HUES48 (cell line): ENCODE measurements at regions not wholly inside any gene's neighbourhood (a gene's known extent, or its start where the extent isn't known, plus 50 kb on each side); places are given as distances from the start of the nearest gene placed in this dataset.
"Not testable (repeated sequence)": the region's sequence is repeated elsewhere in the genome, so short reads cannot be mapped to it uniquely, and the experiment has no call there.

Experiments
- H3K27ac ChIP-seq: one replicate; pipeline ENCODE4 v1.7.0; 2013; ENCODE audit warnings: low read depth, low read length, inconsistent platforms
- H3K27me3 ChIP-seq: 2 replicates; pipeline ENCODE4 v1.6.1; 2013; ENCODE audit warnings: mild to moderate bottlenecking, low read length; ENCODE audit not compliant: control insufficient read depth, insufficient read depth
- H3K36me3 ChIP-seq: 2 replicates; pipeline ENCODE4 v1.6.1; 2013; ENCODE audit warnings: low read length; ENCODE audit not compliant: control insufficient read depth, insufficient read depth
- H3K4me1 ChIP-seq: 2 replicates; pipeline ENCODE4 v1.6.1; 2013; ENCODE audit warnings: mild to moderate bottlenecking, low read length; ENCODE audit not compliant: control insufficient read depth, insufficient read depth
- H3K4me3 ChIP-seq: 2 replicates; pipeline ENCODE4 v1.5.1; 2013; ENCODE audit warnings: mild to moderate bottlenecking, low read depth, low read length
- H3K9ac ChIP-seq: 2 replicates; pipeline ENCODE4 v1.6.1; 2013; ENCODE audit warnings: mild to moderate bottlenecking, low read depth, low read length, moderate library complexity
- H3K9me3 ChIP-seq: 2 replicates; pipeline ENCODE4 v1.6.1; 2013; ENCODE audit warnings: low read length; ENCODE audit not compliant: control insufficient read depth, insufficient read depth

DNA sequence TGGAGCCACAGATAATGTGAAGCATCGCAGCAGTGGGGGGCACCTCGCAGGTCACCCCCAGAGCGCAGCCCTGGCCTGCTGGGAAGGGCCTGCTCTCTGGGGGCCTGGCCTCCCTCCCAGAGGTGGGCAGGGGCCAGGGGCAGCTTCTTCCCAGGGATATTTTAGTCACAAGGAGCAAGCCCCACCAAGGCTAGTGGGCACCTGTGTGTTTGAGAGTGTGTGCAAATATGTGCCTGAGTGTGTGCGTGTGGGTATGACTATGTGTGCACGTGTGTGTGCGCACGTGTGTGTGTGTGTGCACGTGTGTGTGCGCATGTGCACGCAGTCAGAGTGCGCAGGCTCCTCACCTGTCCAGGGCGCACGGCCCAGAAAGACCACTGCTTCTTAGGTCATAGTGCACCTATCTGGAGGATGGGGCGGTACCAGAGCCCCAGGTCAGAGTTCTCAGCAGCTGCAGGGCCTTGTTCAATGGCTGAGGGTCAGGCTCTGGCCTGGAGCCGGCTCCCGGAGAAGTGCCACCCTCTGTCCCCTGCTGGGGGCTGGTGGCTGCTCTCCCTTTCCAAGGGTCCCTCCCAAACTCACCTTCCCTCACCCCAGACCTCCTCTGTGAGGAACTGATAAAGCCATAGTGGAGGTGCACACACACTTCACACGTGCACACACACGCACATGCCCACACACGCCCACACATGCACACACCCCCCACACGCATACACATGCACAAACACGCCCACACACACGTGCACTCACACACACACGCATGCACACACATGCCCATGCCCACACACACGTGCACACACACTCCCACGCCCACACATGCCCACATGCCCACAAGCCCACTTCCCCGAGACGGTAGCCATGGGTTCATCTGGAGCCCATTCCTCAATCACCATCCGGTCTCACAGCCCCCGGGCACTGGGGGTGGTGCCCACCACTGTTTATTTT lies 128.5 kb downstream of the KIF26A start:
- H3K9me3 ChIP-seq, result no peaks in the 10 kb centered on the region
- no peak overlapping the region for H3K27ac ChIP-seq
- no peaks in the 10 kb centered on the region for H3K36me3 ChIP-seq
- no peaks in the 10 kb centered on the region for H3K4me1 ChIP-seq
- no peak overlapping the region for H3K9ac ChIP-seq
- H3K27me3 ChIP-seq, result no peaks in the 10 kb centered on the region
- no peak overlapping the region for H3K4me3 ChIP-seq

GRCh38 chr14:104267895-104268294 lies 129.5 kb downstream of the KIF26A start:
- Histone ChIP-seq H3K9me3 (no peaks in the 10 kb centered on the region), H3K4me1 (no peaks in the 10 kb centered on the region), H3K36me3 (no peaks in the 10 kb centered on the region), H3K27ac (no peak overlapping the region), H3K4me3 (no peak overlapping the region), H3K27me3 (no peaks in the 10 kb centered on the region), H3K9ac (no peak overlapping the region)

DNA sequence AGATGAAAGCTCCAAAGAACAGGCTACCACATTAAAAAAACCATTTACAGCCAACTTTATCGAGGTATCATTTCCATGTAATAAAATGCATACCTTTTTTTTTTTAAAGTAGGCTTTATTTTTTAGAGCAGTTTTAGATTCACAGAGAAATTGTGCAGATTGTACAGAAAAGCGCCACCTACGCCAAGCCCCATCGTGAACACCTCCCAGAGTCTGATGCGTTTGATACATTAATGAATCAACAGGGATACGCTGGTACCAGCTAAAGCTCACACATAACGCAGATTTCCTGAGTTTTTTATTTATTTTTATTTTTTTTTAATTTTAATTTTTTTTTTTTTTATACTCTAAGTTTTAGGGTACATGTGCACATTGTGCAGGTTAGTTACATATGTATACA lies 129.9 kb downstream of the KIF26A start:
- Histone ChIP-seq H3K36me3 (no peaks in the 10 kb centered on the region), H3K4me1 (no peaks in the 10 kb centered on the region), H3K9ac (no peak overlapping the region), H3K9me3 (no peaks in the 10 kb centered on the region), H3K4me3 (no peak overlapping the region), H3K27me3 (no peaks in the 10 kb centered on the region), H3K27ac (no peak overlapping the region)

DNA sequence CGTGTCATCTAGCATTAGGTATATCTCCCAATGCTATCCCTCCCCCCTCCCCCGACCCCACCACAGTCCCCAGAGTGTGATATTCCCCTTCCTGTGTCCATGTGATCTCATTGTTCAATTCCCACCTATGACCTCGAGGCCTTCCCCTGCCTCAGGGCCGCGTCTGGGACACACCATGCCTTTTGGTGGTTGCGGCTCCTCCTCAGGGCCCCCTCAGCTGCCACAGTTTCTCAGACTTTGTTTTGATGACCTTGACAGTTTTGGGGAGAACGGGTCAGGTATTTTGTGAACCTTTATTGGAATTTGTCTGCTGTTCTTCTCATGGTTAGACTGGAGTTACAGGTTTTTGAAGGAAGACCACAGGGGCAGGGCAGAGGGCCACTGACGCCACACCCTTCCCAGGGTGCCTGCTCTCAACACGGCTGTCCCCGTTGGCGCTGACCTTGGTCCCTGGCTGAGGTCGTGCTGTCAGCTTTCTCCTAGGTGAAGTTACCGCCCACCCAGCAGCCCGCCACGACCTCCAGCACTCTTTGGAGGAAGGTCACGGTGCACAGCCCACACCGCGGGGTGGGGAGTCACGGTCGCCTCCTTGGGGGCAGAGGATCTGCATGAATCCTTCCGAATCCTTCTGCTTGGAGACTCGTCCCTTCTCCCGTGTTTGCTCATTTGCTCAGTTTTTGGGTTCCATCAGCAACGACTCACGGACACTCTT lies 130.5 kb downstream of the KIF26A start:
- Histone ChIP-seq H3K9ac (no peak overlapping the region), H3K9me3 (no peaks in the 10 kb centered on the region), H3K27me3 (no peaks in the 10 kb centered on the region), H3K36me3 (no peaks in the 10 kb centered on the region), H3K4me1 (no peaks in the 10 kb centered on the region), H3K27ac (no peak overlapping the region), H3K4me3 (no peak overlapping the region)

- H3K27me3 ChIP-seq, H3K36me3 ChIP-seq, H3K4me3 ChIP-seq, H3K27ac ChIP-seq, H3K9ac ChIP-seq, H3K9me3 ChIP-seq, H3K4me1 ChIP-seq: not testable (repeated sequence)
Measured at GRCh38 chr14:104269511-104270241, 131.3 kb downstream of the KIF26A start.

DNA sequence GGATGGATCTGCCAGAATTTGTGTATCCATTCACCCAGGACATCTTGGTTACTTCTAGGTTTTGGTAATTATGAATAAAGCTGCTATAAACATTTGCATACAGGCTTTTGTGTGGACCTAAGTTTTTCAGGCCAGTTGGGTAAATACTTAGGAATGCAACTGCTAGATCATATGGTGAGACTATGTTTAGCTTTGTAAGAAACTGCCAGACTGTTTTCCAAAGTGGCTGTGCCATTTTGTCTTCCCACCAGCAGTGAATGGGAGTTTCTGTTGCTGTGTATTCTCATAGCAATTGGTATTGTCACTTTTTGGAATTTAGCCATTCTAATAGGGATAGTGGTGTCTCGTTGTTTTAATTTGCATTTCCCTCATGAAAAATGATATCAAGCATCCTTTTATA lies 133.0 kb downstream of the KIF26A start:
- H3K4me1 ChIP-seq, result no peaks in the 10 kb centered on the region
- H3K9ac ChIP-seq, result no peak overlapping the region
- no peaks in the 10 kb centered on the region for H3K9me3 ChIP-seq
- no peaks in the 10 kb centered on the region for H3K27me3 ChIP-seq
- no peak overlapping the region for H3K4me3 ChIP-seq
- no peaks in the 10 kb centered on the region for H3K36me3 ChIP-seq
- no peak overlapping the region for H3K27ac ChIP-seq

GRCh38 chr14:104274806-104275205 lies 136.4 kb downstream of the KIF26A start:
- H3K36me3 ChIP-seq, result no peaks in the 10 kb centered on the region
- H3K9me3 ChIP-seq, result no peaks in the 10 kb centered on the region
- H3K27me3 ChIP-seq, result no peaks in the 10 kb centered on the region
- no peaks in the 10 kb centered on the region for H3K4me1 ChIP-seq
- no peak overlapping the region for H3K4me3 ChIP-seq
- no peak overlapping the region for H3K27ac ChIP-seq
- H3K9ac ChIP-seq, result no peak overlapping the region

- Histone ChIP-seq H3K4me1 (no peaks in the 10 kb centered on the region), H3K27me3 (no peaks in the 10 kb centered on the region), H3K27ac (no peak overlapping the region), H3K9ac (no peak overlapping the region), H3K4me3 (no peak overlapping the region), H3K9me3 (no peaks in the 10 kb centered on the region), H3K36me3 (no peaks in the 10 kb centered on the region)
Measured at GRCh38 chr14:104277416-104278213, 139.2 kb downstream of the KIF26A start.

DNA sequence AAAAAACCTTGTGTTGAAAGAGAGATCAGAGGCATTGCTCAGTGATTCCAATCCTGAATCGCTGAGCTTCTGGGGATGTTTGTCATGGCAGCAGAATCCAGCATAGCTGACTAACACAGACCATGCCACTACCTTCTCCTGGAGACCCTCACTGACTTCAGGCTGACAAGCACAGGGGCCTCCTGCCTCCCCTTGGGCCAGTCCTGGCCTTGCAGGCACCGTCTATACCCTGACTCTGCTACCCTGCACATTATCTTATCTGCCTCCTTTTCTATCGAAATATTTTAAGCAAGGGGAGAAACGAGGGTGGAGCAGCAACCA lies 139.8 kb downstream of the KIF26A start:
- no peaks in the 10 kb centered on the region for H3K9me3 ChIP-seq
- no peaks in the 10 kb centered on the region for H3K36me3 ChIP-seq
- H3K27ac ChIP-seq, result no peak overlapping the region
- no peak overlapping the region for H3K4me3 ChIP-seq
- no peaks in the 10 kb centered on the region for H3K4me1 ChIP-seq
- no peak overlapping the region for H3K9ac ChIP-seq
- no peaks in the 10 kb centered on the region for H3K27me3 ChIP-seq

- Histone ChIP-seq H3K4me3 (no peak overlapping the region), H3K27ac (no peak overlapping the region), H3K4me1 (no peaks in the 10 kb centered on the region; the same call in 1 of the 2 replicates), H3K27me3 (no peaks in the 10 kb centered on the region), H3K9ac (no peak overlapping the region), H3K36me3 (no peaks in the 10 kb centered on the region), H3K9me3 (no peaks in the 10 kb centered on the region)
Measured at GRCh38 chr14:104280085-104280901, 141.9 kb downstream of the KIF26A start.
